ENCODE measurements at regions not wholly inside any gene's neighbourhood (a gene's known extent, or its start where the extent isn't known, plus 50 kb on each side); places are given as distances from the start of the nearest gene placed in this dataset.

- no peak for TF ChIP-seq CTCF (tag by site-specific recombination; IDR thresholded peaks at IDR 0.05)
- TF ChIP-seq ZNF664 (tag by site-specific recombination; IDR thresholded peaks at IDR 0.05) = no peak
- TF ChIP-seq ZNF654 (tag by site-specific recombination; IDR thresholded peaks at IDR 0.05; ENCODE audit: low read depth) = no peak
- no peak for TF ChIP-seq ZNF274 (IDR thresholded peaks at IDR 0.05; ENCODE audit: low read length)
- TF ChIP-seq ZNF274 (tag by site-specific recombination; IDR thresholded peaks at IDR 0.05; ENCODE audit: borderline replicate concordance) = no peak
Observed at GRCh38 chr11:134583397-134583990, 171.5 kb upstream of the B3GAT1 start.

Data from HEK293 (cell line).